DND-41 (cell line): ENCODE measurements at regions not wholly inside any gene's neighbourhood (a gene's known extent, or its start where the extent isn't known, plus 50 kb on each side); places are given as distances from the start of the nearest gene placed in this dataset.

Experiments used
- ATAC-seq: fragments of 200-7000 bp; cut with Tn5 transposase; 3 replicates; pipeline ENCODE4 v1.9.1; 2021; ENCODE audit warnings: low read depth; ENCODE audit not compliant: insufficient read depth
- DNase-seq: peaks from one replicate; pipeline ENCODE4 v3.0.0-alpha.2; 2020
- H2AFZ ChIP-seq: 2 replicates; pipeline ENCODE4 v1.6.0; 2012; ENCODE audit warnings: low read depth, low read length
- H3K27ac ChIP-seq: 2 replicates; pipeline ENCODE4 v1.5.1; 2012; ENCODE audit warnings: low read length, inconsistent platforms
- H3K27me3 ChIP-seq: fragments of 200-600 bp; sonication (generic); 2 replicates; pipeline ENCODE4 v1.6.0; 2012; ENCODE audit warnings: low read length, mild to moderate bottlenecking, inconsistent platforms; ENCODE audit not compliant: insufficient read depth, poor library complexity
- H3K36me3 ChIP-seq: 2 replicates; pipeline ENCODE4 v1.5.1; 2012; ENCODE audit warnings: low read length, inconsistent platforms; ENCODE audit not compliant: insufficient read depth
- H3K4me1 ChIP-seq: 2 replicates; pipeline ENCODE4 v1.5.1; 2012; ENCODE audit warnings: mild to moderate bottlenecking, low read length; ENCODE audit not compliant: insufficient read depth
- H3K4me2 ChIP-seq: 2 replicates; pipeline ENCODE4 v1.6.0; 2012; ENCODE audit warnings: mild to moderate bottlenecking, moderate library complexity, low read length, inconsistent platforms; ENCODE audit not compliant: insufficient read depth
- H3K4me3 ChIP-seq, 2 experiments: fragments of 200-600 bp in 1 of 2; shearing (Covaris generic) in 1 of 2; 2 replicates each; pipeline ENCODE4 v1.5.1; 2012 to 2016; ENCODE audit warnings: inconsistent platforms in 2 of 2, low read length in 2 of 2, mild to moderate bottlenecking in 2 of 2, low read depth in 1 of 2, moderate library complexity in 1 of 2
- H3K79me2 ChIP-seq: 2 replicates; pipeline ENCODE4 v1.6.0; 2012; ENCODE audit warnings: low read length, inconsistent platforms; ENCODE audit not compliant: insufficient read depth
- H3K9ac ChIP-seq: 2 replicates; pipeline ENCODE4 v1.6.0; 2012; ENCODE audit warnings: low read depth, mild to moderate bottlenecking, inconsistent platforms, low read length, moderate library complexity
- H3K9me3 ChIP-seq: 2 replicates; pipeline ENCODE4 v1.5.1; 2012; ENCODE audit warnings: low read length, moderate library complexity, mild to moderate bottlenecking, inconsistent platforms; ENCODE audit not compliant: insufficient read depth, severe bottlenecking
- H4K20me1 ChIP-seq: 2 replicates; pipeline ENCODE4 v1.6.0; 2012; ENCODE audit warnings: low read length; ENCODE audit not compliant: insufficient read depth
- CTCF ChIP-seq: IDR thresholded peaks from 2 replicates; pipeline ENCODE4 v1.5.1; 2012; ENCODE audit warnings: borderline replicate concordance, low read length, moderate library complexity, mild to moderate bottlenecking; ENCODE audit not compliant: poor library complexity, severe bottlenecking; ENCODE audit errors: extremely low read depth
- EZH2 ChIP-seq: IDR thresholded peaks from 3 replicates; pipeline ENCODE4 v1.6.1; 2012; ENCODE audit warnings: borderline replicate concordance, low read depth, mild to moderate bottlenecking, moderate library complexity, low read length, inconsistent platforms; ENCODE audit not compliant: severe bottlenecking

GRCh38 chr12:67915335-67915851, 73.9 kb upstream of the IFNG-AS1 start:
- H2AFZ ChIP-seq, result no peak overlapping the region
- H3K4me1 ChIP-seq, result no peaks in the 10 kb centered on the region
- no peak for ATAC-seq
- no peak overlapping the region for H3K27ac ChIP-seq
- H3K79me2 ChIP-seq, result no peaks in the 10 kb centered on the region
- H3K9me3 ChIP-seq, result no peaks in the 10 kb centered on the region
- no peaks in the 10 kb centered on the region for H3K36me3 ChIP-seq
- H3K27me3 ChIP-seq, result no peaks in the 10 kb centered on the region
- no peak for DNase-seq
- no peaks in the 10 kb centered on the region for H4K20me1 ChIP-seq
- no peak overlapping the region for H3K4me3 ChIP-seq
- no peak for TF ChIP-seq EZH2
- TF ChIP-seq CTCF, result no peak
- no peak overlapping the region for H3K9ac ChIP-seq
- H3K4me2 ChIP-seq, result no peak overlapping the region

GRCh38 chr12:67916266-67916970, 72.8 kb upstream of the IFNG-AS1 start:
- Histone ChIP-seq H3K9me3 (no peaks in the 10 kb centered on the region), H3K4me1 (no peaks in the 10 kb centered on the region), H4K20me1 (no peaks in the 10 kb centered on the region), H3K27ac (no peak overlapping the region), H3K36me3 (no peaks in the 10 kb centered on the region), H3K4me2 (no peak overlapping the region), H3K4me3 (no peak overlapping the region), H3K27me3 (no peaks in the 10 kb centered on the region), H3K79me2 (no peaks in the 10 kb centered on the region), H3K9ac (no peak overlapping the region), H2AFZ (no peak overlapping the region)
- ATAC-seq, result no peak
- DNase-seq, result no peak
- no peak for TF ChIP-seq CTCF
- TF ChIP-seq EZH2, result no peak

- no peaks in the 10 kb centered on the region for H3K9me3 ChIP-seq
- H3K4me2 ChIP-seq, result no peak overlapping the region
- H3K27me3 ChIP-seq, result no peaks in the 10 kb centered on the region
- H3K79me2 ChIP-seq, result no peaks in the 10 kb centered on the region
- ATAC-seq (no peak), DNase-seq (no peak)
- no peak for TF ChIP-seq CTCF
- no peak for TF ChIP-seq EZH2
- H2AFZ ChIP-seq, result no peak overlapping the region
- no peak overlapping the region for H3K4me3 ChIP-seq
- H4K20me1 ChIP-seq, result no peaks in the 10 kb centered on the region
- no peak overlapping the region for H3K27ac ChIP-seq
- no peaks in the 10 kb centered on the region for H3K36me3 ChIP-seq
- no peak overlapping the region for H3K9ac ChIP-seq
- H3K4me1 ChIP-seq, result no peaks in the 10 kb centered on the region
Observed at GRCh38 chr12:67917811-67918210, 71.4 kb upstream of the IFNG-AS1 start.
